NT2/D1 (cell line): ENCODE measurements at regions not wholly inside any gene's neighbourhood (a gene's known extent, or its start where the extent isn't known, plus 50 kb on each side); places are given as distances from the start of the nearest gene placed in this dataset.

ENCODE experiments used
- YY1 ChIP-seq: IDR thresholded peaks from 2 replicates; pipeline ENCODE4 v1.6.1; 2011; ENCODE audit not compliant: insufficient read length, insufficient read depth
- ZNF274 ChIP-seq: IDR thresholded peaks from 2 replicates; pipeline ENCODE4 v1.6.1; 2011; ENCODE audit warnings: mild to moderate bottlenecking, low read depth, low read length

- TF ChIP-seq ZNF274 = no peak
- no peak for TF ChIP-seq YY1
Observed at GRCh38 chr16:51989637-51990230, 557.2 kb downstream of the TOX3 start.
